ENCODE measurements at regions not wholly inside any gene's neighbourhood (a gene's known extent, or its start where the extent isn't known, plus 50 kb on each side); places are given as distances from the start of the nearest gene placed in this dataset.

DNA sequence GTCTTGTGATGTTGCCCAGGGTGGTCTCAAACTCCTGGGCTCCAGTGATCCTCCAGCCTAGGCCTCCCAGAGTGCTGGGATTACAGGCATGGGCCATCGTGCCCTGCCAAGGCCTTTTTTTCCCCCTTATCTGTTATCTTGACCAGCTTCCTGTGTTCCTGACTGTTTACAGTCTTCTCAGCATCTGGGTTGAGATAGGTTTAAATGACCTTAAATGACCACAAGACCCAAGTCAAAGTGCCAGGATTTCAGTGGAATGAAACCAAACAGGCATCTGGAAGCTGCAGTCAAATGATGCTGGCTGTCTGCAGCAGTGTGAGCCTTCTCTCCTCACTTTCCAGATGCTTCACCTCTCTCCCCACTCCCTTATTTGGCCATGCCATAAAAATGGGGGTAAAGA is 114.2 kb upstream of the CLDN10 start:
- Histone ChIP-seq H3K4me1 (peaks cover 17% of the 10 kb centered on the region), H3K9me3 (ENCODE audit: low read depth) (no peaks in the 10 kb centered on the region), H3K4me3 (no peak overlapping the region), H3K27ac (no peak overlapping the region), H3K27me3 (no peaks in the 10 kb centered on the region), H3K4me2 (no peak overlapping the region), H3K36me3 (no peaks in the 10 kb centered on the region), H2AFZ (replicated peaks) (no peak overlapping the region), H3F3A (ENCODE audit: low read depth) (no peaks in the 10 kb centered on the region), H4K20me1 (ENCODE audit: low read depth) (no peaks in the 10 kb centered on the region), H3K79me2 (ENCODE audit: low read depth) (no peaks in the 10 kb centered on the region), H3K9ac (no peak overlapping the region)
- DNase-seq (ENCODE audit: low spot score), result no peak
- H3K36me3 Mint-ChIP-seq, result no peaks in the 10 kb centered on the region
- H3K27ac Mint-ChIP-seq, result no peak overlapping the region
- TF ChIP-seq CTCF (IDR thresholded peaks at IDR 0.05) (no peak), EZH2 (IDR thresholded peaks at IDR 0.05) (no peak), EZH2phosphoT487 (IDR thresholded peaks at IDR 0.05) (no peak)
- H3K9me3 Mint-ChIP-seq, result peaks cover 3% of the 10 kb centered on the region
- H3K4me3 Mint-ChIP-seq, result no peak overlapping the region
- peaks cover 9% of the 10 kb centered on the region for H3K4me1 Mint-ChIP-seq
- peaks cover 2% of the 10 kb centered on the region for H3K27me3 Mint-ChIP-seq (ENCODE audit: insufficient read depth, low read depth)

DNA sequence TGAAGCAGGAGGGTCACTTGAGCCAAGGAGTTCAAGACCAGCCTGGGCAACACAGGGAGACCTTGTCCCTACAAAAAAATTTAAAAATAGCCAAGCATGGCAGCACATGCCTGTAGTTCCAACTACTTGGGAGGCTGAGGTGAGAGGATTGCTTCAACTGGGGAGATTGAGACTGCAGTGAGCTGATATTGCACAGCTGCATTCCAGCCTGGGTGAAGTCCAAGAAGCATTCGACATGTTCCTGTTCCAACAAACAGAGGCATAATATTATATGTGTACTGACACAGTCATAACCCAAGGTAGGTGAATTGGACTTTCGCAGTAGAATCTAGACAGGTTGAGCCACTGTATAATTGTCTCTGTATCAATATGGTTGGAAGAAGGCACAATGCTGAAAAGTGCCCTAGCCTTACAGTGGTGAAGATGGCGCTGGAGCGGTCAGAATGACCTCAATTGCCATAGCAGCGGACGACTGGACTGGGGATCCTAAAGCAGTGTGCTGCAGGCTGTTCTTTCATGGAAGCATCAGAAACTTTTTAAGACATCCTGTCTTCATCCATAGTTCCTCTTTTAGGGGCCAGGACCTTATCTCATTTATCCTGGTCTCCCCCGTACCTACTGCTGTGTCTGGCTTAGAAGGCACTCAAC is 112.0 kb upstream of the CLDN10 start:
- Mint-ChIP-seq H3K4me1 (peaks cover 12% of the 10 kb centered on the region), H3K36me3 (no peaks in the 10 kb centered on the region), H3K9me3 (peaks cover 4% of the 10 kb centered on the region), H3K27ac (no peak overlapping the region), H3K4me3 (no peak overlapping the region), H3K27me3 (ENCODE audit: insufficient read depth, low read depth) (peaks cover 2% of the 10 kb centered on the region)
- Histone ChIP-seq H3F3A (ENCODE audit: low read depth) (peaks cover 5% of the 10 kb centered on the region), H3K4me1 (no peaks in the 10 kb centered on the region), H3K36me3 (no peaks in the 10 kb centered on the region), H3K79me2 (ENCODE audit: low read depth) (no peaks in the 10 kb centered on the region), H4K20me1 (ENCODE audit: low read depth) (no peaks in the 10 kb centered on the region), H3K4me3 (no peak overlapping the region), H3K4me2 (no peak overlapping the region), H2AFZ (replicated peaks) (no peak overlapping the region), H3K9ac (no peak overlapping the region), H3K27me3 (no peaks in the 10 kb centered on the region), H3K27ac (no peak overlapping the region), H3K9me3 (ENCODE audit: low read depth) (no peaks in the 10 kb centered on the region)
- no peak for DNase-seq (ENCODE audit: low spot score)
- TF ChIP-seq EZH2phosphoT487 (IDR thresholded peaks at IDR 0.05) (no peak), CTCF (IDR thresholded peaks at IDR 0.05) (no peak), EZH2 (IDR thresholded peaks at IDR 0.05) (no peak)

DNA sequence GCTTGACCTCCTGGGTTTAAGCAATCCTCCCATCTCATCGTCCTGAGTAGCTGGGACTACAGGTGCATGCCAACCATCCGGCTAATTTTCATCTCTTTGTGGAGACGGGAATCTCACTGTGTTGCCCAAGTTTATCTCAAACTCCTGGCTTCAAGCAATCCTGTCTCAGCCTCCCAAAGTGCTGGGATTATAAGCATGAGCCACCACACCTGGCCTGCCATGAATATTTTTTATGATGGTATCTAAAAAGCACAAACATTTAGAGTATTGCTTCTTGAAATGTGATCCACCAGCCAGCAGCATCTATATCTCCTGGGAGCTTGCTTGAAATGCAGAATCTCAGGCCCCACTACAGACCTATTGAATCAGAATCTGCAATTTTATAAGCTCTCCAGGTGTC is 111.2 kb upstream of the CLDN10 start:
- H3K4me3 ChIP-seq, result no peak overlapping the region
- no peak for DNase-seq (ENCODE audit: low spot score)
- peaks cover 17% of the 10 kb centered on the region for H3K4me1 Mint-ChIP-seq
- no peak overlapping the region for H3K4me3 Mint-ChIP-seq
- no peaks in the 10 kb centered on the region for H3K36me3 ChIP-seq
- H3K9me3 ChIP-seq (ENCODE audit: low read depth), result no peaks in the 10 kb centered on the region
- H3K27ac ChIP-seq, result no peak overlapping the region
- no peaks in the 10 kb centered on the region for H3K27me3 ChIP-seq
- H3K27ac Mint-ChIP-seq, result no peak overlapping the region
- TF ChIP-seq EZH2phosphoT487 (IDR thresholded peaks at IDR 0.05) (no peak), CTCF (IDR thresholded peaks at IDR 0.05) (no peak), EZH2 (IDR thresholded peaks at IDR 0.05) (no peak)
- no peaks in the 10 kb centered on the region for H3K36me3 Mint-ChIP-seq
- H3F3A ChIP-seq (ENCODE audit: low read depth), result peaks cover 6% of the 10 kb centered on the region
- peaks cover 4% of the 10 kb centered on the region for H3K27me3 Mint-ChIP-seq (ENCODE audit: insufficient read depth, low read depth)
- no peaks in the 10 kb centered on the region for H3K79me2 ChIP-seq (ENCODE audit: low read depth)
- no peak overlapping the region for H3K4me2 ChIP-seq
- no peak overlapping the region for H2AFZ ChIP-seq (replicated peaks)
- no peaks in the 10 kb centered on the region for H3K4me1 ChIP-seq
- peaks cover 4% of the 10 kb centered on the region for H3K9me3 Mint-ChIP-seq
- no peaks in the 10 kb centered on the region for H4K20me1 ChIP-seq (ENCODE audit: low read depth)
- no peak overlapping the region for H3K9ac ChIP-seq

Measured in neural progenitor cell (in vitro differentiated cells).